ENCODE measurements at regions not wholly inside any gene's neighbourhood (a gene's known extent, or its start where the extent isn't known, plus 50 kb on each side); places are given as distances from the start of the nearest gene placed in this dataset.

DNA sequence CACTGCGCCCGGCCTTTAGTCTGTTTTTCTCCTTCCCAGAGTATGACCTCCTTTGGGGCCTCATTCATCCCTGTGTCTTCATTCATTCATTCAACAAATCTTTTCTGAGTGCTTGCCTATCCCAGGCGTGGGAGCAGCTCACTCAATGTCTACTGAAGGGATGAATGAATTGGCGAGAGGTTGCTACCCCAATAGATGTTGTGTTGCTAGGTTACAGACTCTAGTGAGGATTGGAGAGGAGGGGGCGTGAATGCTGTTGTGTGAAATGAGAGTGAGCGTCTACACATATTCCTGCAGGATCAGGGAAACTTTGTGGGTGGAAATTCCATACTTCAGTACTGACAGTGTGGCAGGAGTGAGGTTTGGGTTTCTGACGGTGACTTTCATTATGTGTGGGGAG lies 55.5 kb upstream of the EP300 start:
- TF ChIP-seq POLR2AphosphoS5 (IDR thresholded peaks at IDR 0.05): no peak
- TF ChIP-seq, protein P1, sequence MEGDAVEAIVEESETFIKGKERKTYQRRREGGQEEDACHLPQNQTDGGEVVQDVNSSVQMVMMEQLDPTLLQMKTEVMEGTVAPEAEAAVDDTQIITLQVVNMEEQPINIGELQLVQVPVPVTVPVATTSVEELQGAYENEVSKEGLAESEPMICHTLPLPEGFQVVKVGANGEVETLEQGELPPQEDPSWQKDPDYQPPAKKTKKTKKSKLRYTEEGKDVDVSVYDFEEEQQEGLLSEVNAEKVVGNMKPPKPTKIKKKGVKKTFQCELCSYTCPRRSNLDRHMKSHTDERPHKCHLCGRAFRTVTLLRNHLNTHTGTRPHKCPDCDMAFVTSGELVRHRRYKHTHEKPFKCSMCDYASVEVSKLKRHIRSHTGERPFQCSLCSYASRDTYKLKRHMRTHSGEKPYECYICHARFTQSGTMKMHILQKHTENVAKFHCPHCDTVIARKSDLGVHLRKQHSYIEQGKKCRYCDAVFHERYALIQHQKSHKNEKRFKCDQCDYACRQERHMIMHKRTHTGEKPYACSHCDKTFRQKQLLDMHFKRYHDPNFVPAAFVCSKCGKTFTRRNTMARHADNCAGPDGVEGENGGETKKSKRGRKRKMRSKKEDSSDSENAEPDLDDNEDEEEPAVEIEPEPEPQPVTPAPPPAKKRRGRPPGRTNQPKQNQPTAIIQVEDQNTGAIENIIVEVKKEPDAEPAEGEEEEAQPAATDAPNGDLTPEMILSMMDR (IDR thresholded peaks at IDR 0.05): no peak

All from esophagus muscularis mucosa (tissue), 3 donors.